HG02981 (cell line): ENCODE measurements at regions not wholly inside any gene's neighbourhood (a gene's known extent, or its start where the extent isn't known, plus 50 kb on each side); places are given as distances from the start of the nearest gene placed in this dataset.
"Not testable (repeated sequence)": the region's sequence is repeated elsewhere in the genome, so short reads cannot be mapped to it uniquely, and the experiment has no call there.

Experiments
- ATAC-seq: cut with Tn5 transposase; IDR thresholded peaks from one replicate; pipeline ENCODE4 v1.9.1; 2021; ENCODE audit warnings: mild to moderate bottlenecking, moderate library complexity; ENCODE audit not compliant: unreplicated experiment

- not testable (repeated sequence) for ATAC-seq
Measured at GRCh38 chr7:32816409-32816948, 75.1 kb downstream of the KBTBD2 start.

- not testable (repeated sequence) for ATAC-seq
Measured at GRCh38 chr7:32814779-32815178, 76.8 kb downstream of the KBTBD2 start.

GRCh38 chr7:32809871-32810270 is 81.7 kb downstream of the KBTBD2 start:
- no peak for ATAC-seq

- no peak for ATAC-seq
Measured at GRCh38 chr7:32809347-32809746, 82.2 kb downstream of the KBTBD2 start.

GRCh38 chr7:32803406-32804141 is 88.0 kb downstream of the KBTBD2 start:
- ATAC-seq = no peak

- ATAC-seq = no peak
Measured at GRCh38 chr7:32802305-32802910, 89.2 kb downstream of the KBTBD2 start.

- not testable (repeated sequence) for ATAC-seq
Measured at GRCh38 chr7:32793053-32793452, 98.5 kb downstream of the KBTBD2 start.

- ATAC-seq = not testable (repeated sequence)
Measured at GRCh38 chr7:32790766-32791430, 100.7 kb downstream of the KBTBD2 start.

GRCh38 chr7:32789266-32789665 is 102.3 kb downstream of the KBTBD2 start:
- not testable (repeated sequence) for ATAC-seq

- ATAC-seq = not testable (repeated sequence)
Measured at GRCh38 chr7:32788174-32788573, 103.4 kb downstream of the KBTBD2 start.

GRCh38 chr7:32785365-32785944 is 106.1 kb downstream of the KBTBD2 start:
- not testable (repeated sequence) for ATAC-seq

- not testable (repeated sequence) for ATAC-seq
Measured at GRCh38 chr7:32779895-32780294, 111.7 kb downstream of the KBTBD2 start.

GRCh38 chr7:32779167-32779566 is 112.4 kb downstream of the KBTBD2 start:
- no peak for ATAC-seq

- ATAC-seq = not testable (repeated sequence)
Measured at GRCh38 chr7:32777041-32777666, 114.4 kb downstream of the KBTBD2 start.

GRCh38 chr7:32776318-32776717 is 115.2 kb downstream of the KBTBD2 start:
- ATAC-seq = not testable (repeated sequence)

GRCh38 chr7:32775809-32776208 is 115.8 kb downstream of the KBTBD2 start:
- not testable (repeated sequence) for ATAC-seq

- ATAC-seq = no peak
Measured at GRCh38 chr7:32774541-32774951, 117.0 kb downstream of the KBTBD2 start.

- not testable (repeated sequence) for ATAC-seq
Measured at GRCh38 chr7:32768866-32769510, 122.6 kb downstream of the KBTBD2 start.

- ATAC-seq = not testable (repeated sequence)
Measured at GRCh38 chr7:32768338-32768737, 123.2 kb downstream of the KBTBD2 start.

GRCh38 chr7:32765649-32766251 is 125.8 kb downstream of the KBTBD2 start:
- not testable (repeated sequence) for ATAC-seq
